ENCODE measurements at regions not wholly inside any gene's neighbourhood (a gene's known extent, or its start where the extent isn't known, plus 50 kb on each side); places are given as distances from the start of the nearest gene placed in this dataset.

GRCh38 chr14:98229656-98230366, 1042.2 kb downstream of the BCL11B start:
- Histone ChIP-seq H3K27me3 (no peaks in the 10 kb centered on the region), H3K4me1 (ENCODE audit: insufficient read depth) (no peaks in the 10 kb centered on the region), H4K20me1 (ENCODE audit: insufficient read depth, poor library complexity, severe bottlenecking) (no peaks in the 10 kb centered on the region), H3K9me2 (replicated peaks; ENCODE audit: insufficient read depth) (no peaks in the 10 kb centered on the region), H3K27ac (no peak overlapping the region), H3K9me3 (ENCODE audit: low read depth) (no peaks in the 10 kb centered on the region), H3K4me3 (no peak overlapping the region), H3K36me3 (replicated peaks; ENCODE audit: insufficient read depth, low read depth) (no peaks in the 10 kb centered on the region), H2AFZ (no peak overlapping the region), H3K4me2 (peak overlapping the region; percentile 25), H3K79me2 (no peaks in the 10 kb centered on the region)
- WGBS (ENCODE audit: low lambda C conversion rate, missing lambda C conversion rate), result 66% methylated on average over 12 of the region's 12 CpGs
- no peak for DNase-seq (ENCODE audit: low spot score)
- TF ChIP-seq EZH2 (IDR thresholded peaks at IDR 0.05; ENCODE audit: borderline replicate concordance) (no peak), CTCF (IDR thresholded peaks at IDR 0.05; ENCODE audit: poor library complexity) (no peak), EZH2phosphoT487 (IDR thresholded peaks at IDR 0.05; ENCODE audit: low read depth, severe bottlenecking, unreplicated experiment) (no peak)

- H3K9me2 ChIP-seq (replicated peaks; ENCODE audit: insufficient read depth), result no peaks in the 10 kb centered on the region
- TF ChIP-seq EZH2phosphoT487 (IDR thresholded peaks at IDR 0.05; ENCODE audit: low read depth, severe bottlenecking, unreplicated experiment), result no peak
- TF ChIP-seq EZH2 (IDR thresholded peaks at IDR 0.05; ENCODE audit: borderline replicate concordance), result no peak
- TF ChIP-seq CTCF (IDR thresholded peaks at IDR 0.05; ENCODE audit: poor library complexity), result no peak
Observed at GRCh38 chr14:98230411-98230810, 1041.6 kb downstream of the BCL11B start.

GRCh38 chr14:98231210-98231609, 1040.8 kb downstream of the BCL11B start:
- TF ChIP-seq CTCF (IDR thresholded peaks at IDR 0.05; ENCODE audit: poor library complexity) (no peak), EZH2 (IDR thresholded peaks at IDR 0.05; ENCODE audit: borderline replicate concordance) (no peak)
- Histone ChIP-seq H3K4me3 (no peak overlapping the region), H3K4me1 (ENCODE audit: insufficient read depth) (no peaks in the 10 kb centered on the region), H3K79me2 (no peaks in the 10 kb centered on the region), H3K9me3 (ENCODE audit: low read depth) (no peaks in the 10 kb centered on the region), H3K27ac (no peak overlapping the region), H3K9me2 (replicated peaks; ENCODE audit: insufficient read depth) (no peaks in the 10 kb centered on the region), H3K36me3 (replicated peaks; ENCODE audit: insufficient read depth, low read depth) (no peaks in the 10 kb centered on the region), H4K20me1 (ENCODE audit: insufficient read depth, poor library complexity, severe bottlenecking) (no peaks in the 10 kb centered on the region), H3K27me3 (no peaks in the 10 kb centered on the region), H3K4me2 (no peak overlapping the region), H2AFZ (no peak overlapping the region)
- 86% methylated on average over 2 of the region's 2 CpGs for WGBS (ENCODE audit: low lambda C conversion rate, missing lambda C conversion rate)
- no peak for DNase-seq (ENCODE audit: low spot score)

More at GRCh38 chr14:98230411-98230810, 1041.6 kb downstream of the BCL11B start:
- no peaks in the 10 kb centered on the region for H3K79me2 ChIP-seq
- H3K27me3 ChIP-seq, result no peaks in the 10 kb centered on the region
- no peaks in the 10 kb centered on the region for H3K4me1 ChIP-seq (ENCODE audit: insufficient read depth)
- no peak for DNase-seq (ENCODE audit: low spot score)
- no peak overlapping the region for H3K4me2 ChIP-seq
- no peaks in the 10 kb centered on the region for H3K9me3 ChIP-seq (ENCODE audit: low read depth)
- no peaks in the 10 kb centered on the region for H4K20me1 ChIP-seq (ENCODE audit: insufficient read depth, poor library complexity, severe bottlenecking)
- H3K27ac ChIP-seq, result no peak overlapping the region
- no peak overlapping the region for H2AFZ ChIP-seq
- WGBS (ENCODE audit: low lambda C conversion rate, missing lambda C conversion rate), result 62% methylated on average over 7 of the region's 7 CpGs
- no peaks in the 10 kb centered on the region for H3K36me3 ChIP-seq (replicated peaks; ENCODE audit: insufficient read depth, low read depth)
- H3K4me3 ChIP-seq, result no peak overlapping the region
